ENCODE measurements at regions not wholly inside any gene's neighbourhood (a gene's known extent, or its start where the extent isn't known, plus 50 kb on each side); places are given as distances from the start of the nearest gene placed in this dataset.

DNA sequence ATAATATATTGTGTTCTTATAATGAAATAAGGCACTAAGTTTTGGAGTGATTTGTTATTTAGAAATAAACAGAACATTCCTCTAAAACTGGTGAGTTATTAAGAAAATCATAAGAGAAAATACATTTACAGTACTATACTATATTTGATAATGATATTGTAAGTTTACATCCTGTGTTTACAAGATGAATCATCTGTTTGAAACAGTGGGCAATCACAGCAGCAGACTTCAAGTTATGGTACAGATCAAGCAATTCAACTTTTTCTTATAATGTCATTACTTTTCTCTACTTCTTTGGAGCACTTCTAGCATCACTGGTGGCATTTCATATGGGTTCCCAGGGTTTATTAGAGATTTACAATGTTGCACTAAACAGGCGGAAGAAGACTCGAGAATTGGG lies 86.5 kb upstream of the BRINP3 start:
- Histone ChIP-seq H3K36me3 (ENCODE audit: control insufficient read depth, insufficient read depth, low read length) (no peaks in the 10 kb centered on the region), H3K4me1 (ENCODE audit: control insufficient read depth, insufficient read depth, low read length) (no peaks in the 10 kb centered on the region), H3K56ac (ENCODE audit: extremely low read depth, insufficient read depth, low read length) (no peak overlapping the region), H3K9ac (ENCODE audit: low read depth, low read length) (no peak overlapping the region), H4K20me1 (ENCODE audit: insufficient read depth, low read length) (no peaks in the 10 kb centered on the region), H2BK15ac (ENCODE audit: low read depth, low read length) (no peak overlapping the region), H2AK5ac (ENCODE audit: low read depth, low read length) (no peak overlapping the region), H2AFZ (replicated peaks; ENCODE audit: low read length, poor library complexity) (no peak overlapping the region), H4K8ac (ENCODE audit: low read depth in 2 of 2, low read length in 2 of 2) (no peak overlapping the region), H3K27ac (ENCODE audit: insufficient read depth, low read length) (no peak overlapping the region), H3K18ac (ENCODE audit: low read depth, low read length) (no peak overlapping the region), H3K9me1 (ENCODE audit: insufficient read depth, low read length) (no peaks in the 10 kb centered on the region), H2BK20ac (ENCODE audit: low read depth, low read length) (no peak overlapping the region), H3K4me2 (ENCODE audit: low read depth, low read length) (no peak overlapping the region), H4K5ac (ENCODE audit: low read depth, low read length) (no peak overlapping the region), H3K23ac (ENCODE audit: low read depth, low read length) (no peak overlapping the region), H2AK9ac (replicated peaks; ENCODE audit: low read depth, low read length, poor library complexity) (no peak overlapping the region), H3K27me3 (ENCODE audit: control insufficient read depth, insufficient read depth, low read length) (no peaks in the 10 kb centered on the region), H3K14ac (replicated peaks; ENCODE audit: low read depth, low read length) (no peak overlapping the region), H3K79me1 (ENCODE audit: low read depth in 1 of 2, low read length in 2 of 2) (no peaks in the 10 kb centered on the region), H4K91ac (ENCODE audit: insufficient read depth, low read depth, low read length) (no peak overlapping the region), H3K4me3 (ENCODE audit: insufficient read depth, low read depth, low read length) (no peak overlapping the region), H3K9me3 (ENCODE audit: control insufficient read depth, insufficient read depth, low read length) (peaks cover 2% of the 10 kb centered on the region), H3K4ac (ENCODE audit: low read depth, low read length) (no peak overlapping the region), H2BK5ac (ENCODE audit: low read depth, low read length, poor library complexity, severe bottlenecking) (no peak overlapping the region), H2BK120ac (ENCODE audit: low read depth, low read length) (no peak overlapping the region)
- intact Hi-C loops (cut with micrococcal nuclease) = no loop called here
- in situ Hi-C loops (cut with MboI; ENCODE audit: low sequenced_read_pairs) = no loop called here
- BruUV-seq (replicated peaks) = no TSS peak
- no CpG with 5 or more reads among the region's 2 CpGs for WGBS, 2 experiments (ENCODE audit: extremely low coverage in 2 of 2, insufficient read length in 1 of 2)
- ATAC-seq (ENCODE audit: low read depth) (peak; percentile 27), DNase-seq (peak; percentile 1)
- ChIA-PET POLR2A (ENCODE audit: unreplicated experiment) (no interaction called here), CTCF (no interaction called here)
- dilution Hi-C loops (cut with HindIII; ENCODE audit: low sequenced_read_pairs, unreplicated experiment) = no loop called here
- TF ChIP-seq FOS (IDR thresholded peaks at IDR 0.05; ENCODE audit: low read depth, low read length) = no peak
- TF ChIP-seq USF2 (IDR thresholded peaks at IDR 0.05; ENCODE audit: low read depth, low read length) = no peak
- TF ChIP-seq NFE2L2 (IDR thresholded peaks at IDR 0.05; ENCODE audit: low read depth, low read length) = no peak
- TF ChIP-seq RAD21 (IDR thresholded peaks at IDR 0.05; ENCODE audit: low read length) = no peak
- TF ChIP-seq SMC3 (IDR thresholded peaks at IDR 0.05; ENCODE audit: low read depth, low read length) = no peak
- TF ChIP-seq RCOR1 (IDR thresholded peaks at IDR 0.05; ENCODE audit: insufficient replicate concordance, low read length) = no peak
- TF ChIP-seq BHLHE40 (IDR thresholded peaks at IDR 0.05; ENCODE audit: low read depth, low read length) = no peak
- TF ChIP-seq CEBPB (IDR thresholded peaks at IDR 0.05; ENCODE audit: low read depth, low read length) = no peak
- TF ChIP-seq ELK1 (IDR thresholded peaks at IDR 0.05; ENCODE audit: borderline replicate concordance, low read depth, low read length) = no peak
- TF ChIP-seq POLR2A (IDR thresholded peaks at IDR 0.05; ENCODE audit: low read depth, low read length) = no peak
- TF ChIP-seq RFX5 (IDR thresholded peaks at IDR 0.05; ENCODE audit: low read depth, low read length) = no peak
- TF ChIP-seq, protein P1, sequence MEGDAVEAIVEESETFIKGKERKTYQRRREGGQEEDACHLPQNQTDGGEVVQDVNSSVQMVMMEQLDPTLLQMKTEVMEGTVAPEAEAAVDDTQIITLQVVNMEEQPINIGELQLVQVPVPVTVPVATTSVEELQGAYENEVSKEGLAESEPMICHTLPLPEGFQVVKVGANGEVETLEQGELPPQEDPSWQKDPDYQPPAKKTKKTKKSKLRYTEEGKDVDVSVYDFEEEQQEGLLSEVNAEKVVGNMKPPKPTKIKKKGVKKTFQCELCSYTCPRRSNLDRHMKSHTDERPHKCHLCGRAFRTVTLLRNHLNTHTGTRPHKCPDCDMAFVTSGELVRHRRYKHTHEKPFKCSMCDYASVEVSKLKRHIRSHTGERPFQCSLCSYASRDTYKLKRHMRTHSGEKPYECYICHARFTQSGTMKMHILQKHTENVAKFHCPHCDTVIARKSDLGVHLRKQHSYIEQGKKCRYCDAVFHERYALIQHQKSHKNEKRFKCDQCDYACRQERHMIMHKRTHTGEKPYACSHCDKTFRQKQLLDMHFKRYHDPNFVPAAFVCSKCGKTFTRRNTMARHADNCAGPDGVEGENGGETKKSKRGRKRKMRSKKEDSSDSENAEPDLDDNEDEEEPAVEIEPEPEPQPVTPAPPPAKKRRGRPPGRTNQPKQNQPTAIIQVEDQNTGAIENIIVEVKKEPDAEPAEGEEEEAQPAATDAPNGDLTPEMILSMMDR (conservative IDR thresholded peaks at IDR 0.05; ENCODE audit: low read depth, low read length) = no peak
- TF ChIP-seq CHD1 (IDR thresholded peaks at IDR 0.05; ENCODE audit: low read depth, low read length) = no peak
- TF ChIP-seq MAZ (IDR thresholded peaks at IDR 0.05; ENCODE audit: borderline replicate concordance, low read depth, low read length) = no peak
- no peak for TF ChIP-seq MAFK (IDR thresholded peaks at IDR 0.05; ENCODE audit: low read depth, low read length)
- no peak for TF ChIP-seq MXI1 (IDR thresholded peaks at IDR 0.05; ENCODE audit: borderline replicate concordance, low read depth, low read length)

Data from IMR-90 (cell line).